A673 (cell line): ENCODE measurements at regions not wholly inside any gene's neighbourhood (a gene's known extent, or its start where the extent isn't known, plus 50 kb on each side); places are given as distances from the start of the nearest gene placed in this dataset.

Experiments
- BruUV-seq: library from RNA; stranded (reverse); fragments of 400-500 nt; replicated peaks from 2 replicates; lab custom pipeline; 2021; lab: Mats Ljungman, UMichigan
- CTCF ChIA-PET: fragments of 300-600 bp; sonication (Branson Sonifier 250); formaldehyde crosslinking; loops from one replicate; lab custom pipeline; 2022; ENCODE audit warnings: antibody characterized with exemption; lab: Charles Lee
- POLR2A ChIA-PET: fragments of 300-600 bp; sonication (Branson Sonifier 250); formaldehyde crosslinking; loops from one replicate; lab custom pipeline; 2022; ENCODE audit warnings: antibody characterized with exemption; ENCODE audit not compliant: low non-redundant PET; lab: Charles Lee
- DNase-seq: peaks from one replicate; pipeline ENCODE4 v3.0.0-alpha.2; 2015; ENCODE audit warnings: low spot score
- H3K27ac ChIP-seq: fragments of 200-600 bp; sonication (generic); 2 replicates; pipeline ENCODE4 v1.5.1; 2016; ENCODE audit warnings: mixed run types, low read depth, mild to moderate bottlenecking, mixed read lengths, antibody characterized with exemption, low read length; ENCODE audit not compliant: poor library complexity, severe bottlenecking
- H3K27me3 ChIP-seq: fragments of 200-600 bp; sonication (generic); replicated peaks from 2 replicates; pipeline ENCODE4 v1.6.1; 2017; ENCODE audit warnings: mixed run types, low read depth, mild to moderate bottlenecking, mixed read lengths, antibody characterized with exemption, low read length; ENCODE audit not compliant: insufficient read depth, poor library complexity
- H3K36me3 ChIP-seq: fragments of 200-600 bp; sonication (generic); 2 replicates; pipeline ENCODE4 v1.6.1; 2016; ENCODE audit warnings: mixed run types, mild to moderate bottlenecking, mixed read lengths, antibody characterized with exemption, low read length; ENCODE audit not compliant: insufficient read depth, poor library complexity, severe bottlenecking
- H3K4me1 ChIP-seq: fragments of 200-600 bp; sonication (generic); 2 replicates; pipeline ENCODE4 v1.6.1; 2017; ENCODE audit warnings: mixed run types, mild to moderate bottlenecking, mixed read lengths, antibody characterized with exemption, low read length; ENCODE audit not compliant: insufficient read depth, poor library complexity, severe bottlenecking
- H3K4me3 ChIP-seq: fragments of 200-600 bp; sonication (generic); 2 replicates; pipeline ENCODE4 v1.5.1; 2016; ENCODE audit warnings: low read depth, mixed run types, mild to moderate bottlenecking, mixed read lengths, low read length; ENCODE audit not compliant: poor library complexity, severe bottlenecking
- H3K9me3 ChIP-seq: fragments of 200-600 bp; sonication (generic); 2 replicates; pipeline ENCODE4 v1.6.1; 2016; ENCODE audit warnings: mixed run types, low read depth, mild to moderate bottlenecking, mixed read lengths, antibody characterized with exemption, low read length; ENCODE audit not compliant: poor library complexity, severe bottlenecking
- EZH2 ChIP-seq: fragments of 200-600 bp; sonication (generic); IDR thresholded peaks from 2 replicates; pipeline ENCODE4 v1.6.1; 2017; ENCODE audit warnings: borderline replicate concordance, low read depth, mild to moderate bottlenecking, mixed read lengths, antibody characterized with exemption, low read length; ENCODE audit not compliant: poor library complexity, severe bottlenecking
- intact Hi-C: fragments of 100-400 bp; cut with micrococcal nuclease; formaldehyde crosslinking; loops from one replicate; pipeline ENCODE4 v1.10.0; 2022; ENCODE audit not compliant: unreplicated experiment
- TF ChIP-seq, protein P1 (sequence below): fragments of 300-800, 200-600 bp; sonication (generic); conservative IDR thresholded peaks from 2 replicates; pipeline ENCODE4 v1.5.1; 2017; ENCODE audit warnings: low read depth, mild to moderate bottlenecking, antibody characterized with exemption, low read length, moderate library complexity, mixed read lengths

DNA sequence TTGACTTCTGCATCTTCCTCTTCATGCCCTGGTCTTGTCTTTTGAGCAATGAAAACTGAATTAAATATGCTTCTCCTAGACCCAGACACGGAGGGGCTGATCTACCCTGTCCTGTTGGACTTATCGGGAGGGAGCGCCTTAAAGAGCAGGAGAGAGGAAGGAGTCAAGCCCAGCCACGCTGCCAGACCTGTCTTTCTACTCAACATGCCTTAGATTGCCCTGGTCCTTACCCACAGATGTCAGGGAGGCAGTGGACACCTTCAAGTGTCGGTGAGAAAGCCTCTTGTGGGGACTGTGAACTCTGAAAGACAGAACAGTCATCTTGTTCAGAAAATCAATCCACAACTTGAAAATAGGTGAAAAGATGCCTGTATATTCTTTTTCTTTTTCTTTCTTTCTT is 61.8 kb downstream of the IRAG1 start:
- no peak for TF ChIP-seq EZH2
- TF ChIP-seq, protein P1, sequence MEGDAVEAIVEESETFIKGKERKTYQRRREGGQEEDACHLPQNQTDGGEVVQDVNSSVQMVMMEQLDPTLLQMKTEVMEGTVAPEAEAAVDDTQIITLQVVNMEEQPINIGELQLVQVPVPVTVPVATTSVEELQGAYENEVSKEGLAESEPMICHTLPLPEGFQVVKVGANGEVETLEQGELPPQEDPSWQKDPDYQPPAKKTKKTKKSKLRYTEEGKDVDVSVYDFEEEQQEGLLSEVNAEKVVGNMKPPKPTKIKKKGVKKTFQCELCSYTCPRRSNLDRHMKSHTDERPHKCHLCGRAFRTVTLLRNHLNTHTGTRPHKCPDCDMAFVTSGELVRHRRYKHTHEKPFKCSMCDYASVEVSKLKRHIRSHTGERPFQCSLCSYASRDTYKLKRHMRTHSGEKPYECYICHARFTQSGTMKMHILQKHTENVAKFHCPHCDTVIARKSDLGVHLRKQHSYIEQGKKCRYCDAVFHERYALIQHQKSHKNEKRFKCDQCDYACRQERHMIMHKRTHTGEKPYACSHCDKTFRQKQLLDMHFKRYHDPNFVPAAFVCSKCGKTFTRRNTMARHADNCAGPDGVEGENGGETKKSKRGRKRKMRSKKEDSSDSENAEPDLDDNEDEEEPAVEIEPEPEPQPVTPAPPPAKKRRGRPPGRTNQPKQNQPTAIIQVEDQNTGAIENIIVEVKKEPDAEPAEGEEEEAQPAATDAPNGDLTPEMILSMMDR = no peak
- DNase-seq = no peak
- Histone ChIP-seq H3K27ac (no peak overlapping the region), H3K36me3 (no peaks in the 10 kb centered on the region), H3K27me3 (no peaks in the 10 kb centered on the region), H3K9me3 (no peaks in the 10 kb centered on the region), H3K4me3 (no peak overlapping the region), H3K4me1 (no peaks in the 10 kb centered on the region)
- intact Hi-C loops = no loop called here
- BruUV-seq = no TSS peak
- ChIA-PET CTCF (no interaction called here), POLR2A (no interaction called here)

DNA sequence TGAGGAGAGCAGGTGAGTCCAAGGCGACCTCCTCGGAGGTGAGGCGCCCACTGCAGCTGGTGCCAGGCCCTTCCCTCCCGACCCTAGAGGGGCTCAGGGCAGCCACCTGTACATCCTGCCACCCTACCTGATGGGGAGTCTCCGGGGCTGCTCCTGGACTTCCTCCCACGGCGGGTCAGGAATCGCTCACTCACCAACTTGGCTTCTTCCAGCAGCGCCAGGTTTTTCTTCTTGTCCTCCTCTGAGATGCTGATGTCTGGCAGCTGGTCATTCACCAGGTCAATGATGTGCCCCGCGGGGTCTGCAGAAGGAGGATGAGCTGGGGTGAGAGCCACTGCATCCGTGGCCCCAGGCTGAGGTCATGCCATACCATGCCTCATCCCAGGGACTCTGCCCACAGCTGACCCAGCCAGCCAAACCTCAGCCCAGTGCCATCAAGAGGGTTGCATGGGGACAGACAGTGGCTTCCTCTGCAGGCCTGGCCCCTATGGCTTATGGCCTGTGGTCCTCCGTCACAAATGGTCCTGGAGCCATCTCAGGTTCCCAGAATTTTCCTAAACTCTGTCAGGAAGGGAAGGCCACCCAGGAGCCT is 61.0 kb upstream of the LYVE1 start:
- CTCF ChIA-PET = no interaction called here
- no peak for DNase-seq

DNA sequence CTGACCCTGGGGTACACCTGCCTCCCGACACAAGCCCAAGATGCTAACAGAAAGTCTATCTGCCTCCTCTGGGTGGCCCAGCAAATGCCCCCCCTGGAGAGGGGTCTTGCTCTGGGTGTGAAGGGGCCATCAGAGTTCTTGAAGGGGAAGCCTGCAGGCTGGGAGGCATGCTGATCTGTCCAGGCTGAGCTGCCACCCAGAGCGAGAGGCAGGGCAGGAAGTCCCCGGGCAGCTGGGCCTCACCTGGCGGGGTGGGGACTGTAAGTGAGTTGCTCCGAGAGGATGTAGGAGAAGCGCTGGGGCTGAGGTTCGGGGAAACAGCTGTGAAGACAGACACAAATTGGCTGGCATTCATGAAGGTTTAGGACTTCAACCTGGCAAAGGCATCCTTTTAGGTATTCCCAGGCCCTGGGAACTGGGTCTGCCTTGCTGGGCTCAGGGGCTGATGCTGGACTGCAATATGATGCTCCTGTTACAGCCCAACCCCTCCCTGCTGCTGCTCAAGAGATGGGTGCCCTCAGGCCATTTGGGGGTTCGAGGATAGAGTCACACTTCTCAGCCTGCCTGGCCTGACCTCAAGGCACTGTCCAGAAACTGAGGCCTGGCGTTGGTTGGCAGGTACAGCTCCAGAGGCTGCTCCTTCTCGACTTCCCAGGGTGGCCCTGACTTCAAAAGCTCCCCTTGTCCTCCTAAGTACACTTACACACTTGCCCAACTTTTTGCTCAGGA is 60.2 kb upstream of the LYVE1 start:
- Histone ChIP-seq H3K4me3 (no peak overlapping the region), H3K27me3 (no peaks in the 10 kb centered on the region), H3K9me3 (no peaks in the 10 kb centered on the region), H3K4me1 (peaks cover 17% of the 10 kb centered on the region), H3K27ac (no peak overlapping the region), H3K36me3 (no peaks in the 10 kb centered on the region)
- ChIA-PET CTCF (no interaction called here), POLR2A (no interaction called here)
- intact Hi-C loops = no loop called here
- BruUV-seq = no TSS peak
- DNase-seq = no peak
- TF ChIP-seq, protein P1 = no peak
- TF ChIP-seq EZH2 = no peak

More for the DNA sequence above, 61.0 kb upstream of the LYVE1 start:
- TF ChIP-seq EZH2 = no peak
- TF ChIP-seq, protein P1 = no peak
- Histone ChIP-seq H3K9me3 (no peaks in the 10 kb centered on the region), H3K27me3 (no peaks in the 10 kb centered on the region), H3K27ac (no peak overlapping the region), H3K4me3 (no peak overlapping the region), H3K4me1 (peaks cover 13% of the 10 kb centered on the region), H3K36me3 (no peaks in the 10 kb centered on the region)
- POLR2A ChIA-PET = no interaction called here
- BruUV-seq = no TSS peak
- intact Hi-C loops = no loop called here
